ENCODE measurements at regions not wholly inside any gene's neighbourhood (a gene's known extent, or its start where the extent isn't known, plus 50 kb on each side); places are given as distances from the start of the nearest gene placed in this dataset.

- DNase-seq (ENCODE audit: low spot score) (no peak), ATAC-seq (no peak)
- ChIA-PET POLR2A (no interaction called here), CTCF (no interaction called here)
- TF ChIP-seq IRF2 (CRISPR knock-in tag; IDR thresholded peaks at IDR 0.05; ENCODE audit: borderline replicate concordance, low read depth) (no peak), ZBTB21 (CRISPR knock-in tag; IDR thresholded peaks at IDR 0.05; ENCODE audit: borderline replicate concordance) (no peak), CDX4 (CRISPR knock-in tag; IDR thresholded peaks at IDR 0.05; ENCODE audit: borderline replicate concordance) (no peak), ZNF423 (CRISPR knock-in tag; IDR thresholded peaks at IDR 0.05) (no peak), ZNF232 (CRISPR knock-in tag; IDR thresholded peaks at IDR 0.05) (no peak)
- Mint-ChIP-seq H3K27me3 (ENCODE audit: low read depth) (no peaks in the 10 kb centered on the region), H3K27ac (no peak overlapping the region), H3K4me1 (no peaks in the 10 kb centered on the region), H3K4me3 (no peak overlapping the region), H3K36me3 (peaks cover 10% of the 10 kb centered on the region), H3K9me3 (peaks cover 33% of the 10 kb centered on the region)
Observed at GRCh38 chr16:76906552-76906951, 284.4 kb upstream of the MON1B start.

GRCh38 chr16:76910931-76911330, 280.1 kb upstream of the MON1B start:
- ChIA-PET CTCF (no interaction called here), POLR2A (no interaction called here)
- no peak overlapping the region for H3K4me3 Mint-ChIP-seq
- H3K27ac Mint-ChIP-seq = no peak overlapping the region
- peaks cover 13% of the 10 kb centered on the region for H3K36me3 Mint-ChIP-seq
- H3K9me3 Mint-ChIP-seq = peaks cover 44% of the 10 kb centered on the region
- TF ChIP-seq PRRX2 (CRISPR knock-in tag; IDR thresholded peaks at IDR 0.05) = no peak
- TF ChIP-seq USF1 (CRISPR knock-in tag; IDR thresholded peaks at IDR 0.05) = no peak
- TF ChIP-seq SOX15 (CRISPR knock-in tag; IDR thresholded peaks at IDR 0.05) = no peak
- no peak for TF ChIP-seq TCF7 (CRISPR knock-in tag; IDR thresholded peaks at IDR 0.05; ENCODE audit: low read depth)
- no peak for TF ChIP-seq ZNF138 (CRISPR knock-in tag; conservative IDR thresholded peaks at IDR 0.05)
- no peak for TF ChIP-seq ZNF263 (CRISPR knock-in tag; IDR thresholded peaks at IDR 0.05; ENCODE audit: low read depth)
- no peak for TF ChIP-seq FOXP4 (CRISPR knock-in tag; IDR thresholded peaks at IDR 0.05)
- TF ChIP-seq PREB (CRISPR knock-in tag; IDR thresholded peaks at IDR 0.05; ENCODE audit: borderline replicate concordance) = no peak
- no peak for TF ChIP-seq ZBTB21 (CRISPR knock-in tag; IDR thresholded peaks at IDR 0.05; ENCODE audit: borderline replicate concordance)
- no peak for TF ChIP-seq EMX1 (CRISPR knock-in tag; IDR thresholded peaks at IDR 0.05)
- TF ChIP-seq TP53 (CRISPR knock-in tag; IDR thresholded peaks at IDR 0.05) = no peak
- TF ChIP-seq GTF2I (CRISPR knock-in tag; conservative IDR thresholded peaks at IDR 0.05) = no peak
- no peak for TF ChIP-seq ZNF232 (CRISPR knock-in tag; IDR thresholded peaks at IDR 0.05)
- H3K4me1 Mint-ChIP-seq = no peaks in the 10 kb centered on the region
- no peak for ATAC-seq
- no peaks in the 10 kb centered on the region for H3K27me3 Mint-ChIP-seq (ENCODE audit: low read depth)
- DNase-seq (ENCODE audit: low spot score) = no peak

- Mint-ChIP-seq H3K4me3 (no peak overlapping the region), H3K4me1 (no peaks in the 10 kb centered on the region), H3K9me3 (peaks cover 48% of the 10 kb centered on the region), H3K27ac (no peak overlapping the region), H3K27me3 (ENCODE audit: low read depth) (no peaks in the 10 kb centered on the region), H3K36me3 (peaks cover 14% of the 10 kb centered on the region)
- ChIA-PET CTCF (no interaction called here), POLR2A (no interaction called here)
- ATAC-seq = no peak
- no peak for DNase-seq (ENCODE audit: low spot score)
- TF ChIP-seq TP53 (CRISPR knock-in tag; IDR thresholded peaks at IDR 0.05) (no peak), ESRRA (CRISPR knock-in tag; IDR thresholded peaks at IDR 0.05; ENCODE audit: borderline replicate concordance) (no peak), ZNF396 (CRISPR knock-in tag; IDR thresholded peaks at IDR 0.05; ENCODE audit: borderline replicate concordance) (no peak), ZNF532 (CRISPR knock-in tag; IDR thresholded peaks at IDR 0.05; ENCODE audit: borderline replicate concordance) (no peak), TEAD1 (CRISPR knock-in tag; IDR thresholded peaks at IDR 0.05) (no peak), ZNF425 (CRISPR knock-in tag; conservative IDR thresholded peaks at IDR 0.05) (no peak), ZBTB21 (CRISPR knock-in tag; IDR thresholded peaks at IDR 0.05; ENCODE audit: borderline replicate concordance) (no peak)
Observed at GRCh38 chr16:76913046-76913445, 277.9 kb upstream of the MON1B start.

All from WTC11 (cell line).